HS-27A (cell line): ENCODE measurements at regions not wholly inside any gene's neighbourhood (a gene's known extent, or its start where the extent isn't known, plus 50 kb on each side); places are given as distances from the start of the nearest gene placed in this dataset.

Experiments used
- DNase-seq: peaks from one replicate; pipeline ENCODE4 v3.0.0-alpha.2; 2012; ENCODE audit warnings: low read depth, missing footprints

DNA sequence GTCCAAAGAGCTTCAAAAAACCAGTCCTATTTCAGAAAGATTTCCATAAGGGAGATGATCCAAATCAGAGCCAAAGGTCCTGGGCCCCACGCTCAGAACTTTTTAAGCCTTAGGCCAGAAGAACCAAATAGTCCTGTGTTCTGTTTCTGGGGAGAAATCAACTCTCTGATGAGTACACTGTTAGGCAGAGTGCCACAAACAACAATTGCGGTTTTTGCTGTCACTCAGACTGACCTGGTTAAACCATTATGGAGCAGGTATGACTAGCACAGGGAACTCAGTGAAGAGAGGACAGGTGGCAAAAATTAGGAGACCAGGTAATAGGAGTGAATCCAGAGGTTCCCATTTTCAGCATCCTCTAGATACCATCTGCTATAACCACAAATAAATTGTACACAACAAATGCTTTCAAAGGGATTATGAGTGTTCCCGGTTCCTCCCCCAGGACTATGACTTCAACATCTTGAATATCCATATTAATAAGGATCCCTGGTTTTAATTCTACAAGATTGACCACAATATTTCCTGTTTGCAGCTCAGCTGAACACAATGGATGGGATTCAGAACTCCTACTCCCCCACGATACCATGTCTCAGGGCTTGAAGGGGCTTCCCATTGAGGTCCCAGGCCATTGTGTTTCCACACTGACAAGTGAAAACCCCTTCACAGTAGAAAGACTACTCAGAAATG lies 52.1 kb upstream of the FREM1 start:
- no peak for DNase-seq

DNA sequence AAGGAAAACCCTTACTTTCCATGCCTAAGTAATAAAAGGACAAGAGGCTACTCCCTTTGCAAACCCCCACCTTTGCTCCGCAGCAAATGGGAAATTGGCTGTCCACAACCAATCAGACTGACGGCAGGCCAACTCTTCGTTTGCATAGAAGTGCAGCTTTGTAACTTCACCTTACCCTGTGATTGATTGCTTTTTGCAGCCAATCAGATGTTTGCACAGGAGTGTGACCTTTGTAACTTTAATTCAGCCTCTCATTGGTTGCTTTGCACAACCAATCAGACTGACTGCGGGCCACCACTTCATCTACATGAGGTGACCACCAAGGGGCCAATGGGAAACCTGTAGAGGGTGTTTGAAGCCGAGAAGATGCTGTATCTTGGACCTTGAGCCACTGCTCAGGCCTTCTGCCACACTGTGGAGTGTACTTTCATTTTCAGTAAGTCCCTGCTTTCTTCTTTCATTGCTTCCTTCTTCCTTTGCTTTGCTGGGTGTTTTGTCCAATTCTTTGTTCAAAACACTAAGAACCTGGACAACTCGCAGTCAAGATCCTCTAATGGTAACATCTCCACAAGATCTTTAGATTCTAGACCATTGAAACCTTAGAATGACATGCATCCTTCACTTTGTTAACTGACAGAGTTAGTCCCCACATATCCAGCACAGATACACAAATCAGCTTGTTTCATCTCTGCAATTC lies 51.3 kb upstream of the FREM1 start:
- no peak for DNase-seq

DNA sequence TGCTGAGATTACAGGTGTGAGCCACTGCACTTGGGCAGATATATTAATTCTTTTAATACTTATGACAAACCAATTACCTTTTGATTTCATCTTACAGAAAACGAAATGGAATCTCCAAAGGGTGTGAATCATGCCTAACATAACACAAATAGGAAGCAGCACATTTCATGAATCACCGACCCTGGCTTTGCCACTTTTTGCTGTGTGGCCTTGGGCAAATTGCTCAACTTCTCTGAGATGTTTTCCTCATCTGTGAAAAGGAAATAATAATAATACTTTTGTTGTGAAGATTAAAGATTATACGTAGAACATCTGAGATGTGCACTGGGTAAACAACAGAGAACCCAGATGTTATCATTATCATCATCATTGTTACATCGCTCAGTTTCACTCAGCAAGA lies 50.7 kb upstream of the FREM1 start:
- DNase-seq: no peak
